ENCODE measurements at regions not wholly inside any gene's neighbourhood (a gene's known extent, or its start where the extent isn't known, plus 50 kb on each side); places are given as distances from the start of the nearest gene placed in this dataset.

- TF ChIP-seq CTCF (IDR thresholded peaks at IDR 0.05; ENCODE audit: low read depth, low read length, missing input control) (no peak), RAD21 (IDR thresholded peaks at IDR 0.05) (no peak), FOXA1 (IDR thresholded peaks at IDR 0.05) (no peak), SP1 (IDR thresholded peaks at IDR 0.05) (no peak), ATF3 (IDR thresholded peaks at IDR 0.05) (no peak), EGR1 (IDR thresholded peaks at IDR 0.05; ENCODE audit: low read depth in 2 of 2) (no peak)
- TF ChIP-seq, protein P1, sequence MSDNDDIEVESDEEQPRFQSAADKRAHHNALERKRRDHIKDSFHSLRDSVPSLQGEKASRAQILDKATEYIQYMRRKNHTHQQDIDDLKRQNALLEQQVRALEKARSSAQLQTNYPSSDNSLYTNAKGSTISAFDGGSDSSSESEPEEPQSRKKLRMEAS (IDR thresholded peaks at IDR 0.05) = no peak
These were observed 82.9 kb downstream of the ADCYAP1 start for GRCh38 chr18:987325-988186.
